GM19438 (cell line): ENCODE measurements at regions not wholly inside any gene's neighbourhood (a gene's known extent, or its start where the extent isn't known, plus 50 kb on each side); places are given as distances from the start of the nearest gene placed in this dataset.
"Not testable (repeated sequence)": the region's sequence is repeated elsewhere in the genome, so short reads cannot be mapped to it uniquely, and the experiment has no call there.

Experiments used
- ATAC-seq: cut with Tn5 transposase; IDR thresholded peaks from one replicate; pipeline ENCODE4 v1.9.1; 2021; ENCODE audit warnings: low read depth; ENCODE audit not compliant: unreplicated experiment

DNA sequence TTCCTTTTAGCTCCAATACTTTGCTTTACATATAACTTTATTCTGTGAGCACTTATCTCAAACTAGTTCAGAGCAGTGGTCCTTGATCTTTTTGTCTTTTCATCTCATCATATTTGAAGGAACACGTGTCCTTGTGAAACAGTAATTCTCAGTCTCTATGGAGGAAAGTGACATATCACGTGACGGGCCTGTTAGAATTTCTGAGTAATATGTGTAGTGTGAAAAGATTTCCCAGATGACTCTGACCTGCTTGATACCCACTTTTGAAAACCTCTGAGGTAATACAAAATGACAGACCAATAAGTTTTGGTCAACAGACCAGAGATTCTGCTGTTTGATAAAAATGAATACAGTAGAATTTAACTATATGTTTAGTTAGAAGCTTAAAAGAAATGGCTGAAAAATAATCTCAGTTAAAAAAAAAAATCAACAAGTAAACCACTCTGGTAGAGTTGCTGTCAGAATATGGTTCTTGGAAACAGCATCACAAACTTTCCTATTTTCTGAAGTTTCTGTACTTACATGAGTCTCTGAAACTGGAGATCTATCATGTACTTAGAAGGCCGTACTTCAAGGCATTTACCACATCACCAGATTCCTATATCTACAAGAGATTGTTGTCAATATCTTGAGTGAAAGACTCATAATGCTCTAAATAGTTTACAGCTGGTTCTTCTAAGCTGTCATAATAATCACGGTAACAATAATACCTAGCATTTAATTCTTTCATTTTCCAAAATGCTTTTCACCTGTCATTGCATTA is 590.2 kb upstream of the TBL1XR1 start:
- ATAC-seq = no peak

GRCh38 chr3:177789500-177789899 is 592.2 kb upstream of the TBL1XR1 start:
- ATAC-seq = no peak

DNA sequence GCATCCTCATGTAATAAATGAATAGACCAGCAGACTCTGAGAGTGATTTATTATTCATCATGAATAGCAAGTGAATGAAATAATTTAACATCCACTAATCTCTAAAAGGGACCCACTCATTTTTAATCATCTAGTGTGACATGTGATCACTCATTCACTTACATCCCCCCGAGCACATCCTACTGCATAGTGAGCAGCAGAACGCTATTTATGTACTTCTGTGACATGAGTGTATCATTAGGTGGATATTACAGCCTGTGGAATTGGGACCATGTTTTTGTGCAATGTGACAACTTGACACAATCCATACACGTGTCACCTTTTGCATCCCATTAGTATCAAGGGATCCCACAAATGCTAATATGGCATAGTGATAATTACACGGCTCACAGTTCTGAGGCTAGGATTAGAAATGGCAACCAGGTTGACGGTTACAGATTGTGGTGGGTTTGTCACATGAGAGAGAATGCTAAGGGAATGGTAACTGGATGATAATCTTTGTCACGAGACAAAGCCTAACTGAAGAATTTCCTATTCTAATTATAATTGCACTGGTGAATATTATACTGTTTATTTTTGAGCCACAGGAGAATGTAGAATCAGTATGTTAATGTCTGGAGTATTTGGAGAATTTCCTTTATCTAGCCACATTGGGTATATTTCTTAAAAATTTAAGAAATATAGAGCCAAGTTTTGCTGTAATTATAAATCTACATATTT is 595.2 kb upstream of the TBL1XR1 start:
- no peak for ATAC-seq

GRCh38 chr3:177793451-177793850 is 596.2 kb upstream of the TBL1XR1 start:
- ATAC-seq = no peak

- ATAC-seq = no peak
These were observed 597.9 kb upstream of the TBL1XR1 start for GRCh38 chr3:177795216-177795615.

DNA sequence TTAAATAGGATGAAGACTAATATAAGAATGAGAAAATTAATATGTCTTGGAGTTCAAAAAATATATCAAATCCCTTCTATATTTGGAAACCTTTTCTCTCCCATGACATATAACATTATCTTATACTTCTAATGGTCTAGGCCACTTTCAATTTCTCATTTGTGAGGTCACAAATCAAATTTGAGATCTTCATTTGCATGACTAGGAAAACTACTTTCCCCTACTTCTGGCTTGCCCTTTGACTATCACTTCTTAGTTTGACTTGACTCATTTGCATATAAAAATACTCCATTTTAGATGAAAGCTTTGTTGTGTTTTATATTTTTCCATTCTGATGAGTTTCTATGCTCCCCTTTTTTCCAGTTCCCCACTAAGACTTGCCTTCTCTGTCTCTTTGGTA is 598.6 kb upstream of the TBL1XR1 start:
- ATAC-seq = no peak

- not testable (repeated sequence) for ATAC-seq
These were observed 602.9 kb upstream of the TBL1XR1 start for GRCh38 chr3:177800147-177800546.

GRCh38 chr3:177800561-177800960 is 603.3 kb upstream of the TBL1XR1 start:
- ATAC-seq = no peak

GRCh38 chr3:177802151-177802900 is 605.0 kb upstream of the TBL1XR1 start:
- ATAC-seq = no peak

DNA sequence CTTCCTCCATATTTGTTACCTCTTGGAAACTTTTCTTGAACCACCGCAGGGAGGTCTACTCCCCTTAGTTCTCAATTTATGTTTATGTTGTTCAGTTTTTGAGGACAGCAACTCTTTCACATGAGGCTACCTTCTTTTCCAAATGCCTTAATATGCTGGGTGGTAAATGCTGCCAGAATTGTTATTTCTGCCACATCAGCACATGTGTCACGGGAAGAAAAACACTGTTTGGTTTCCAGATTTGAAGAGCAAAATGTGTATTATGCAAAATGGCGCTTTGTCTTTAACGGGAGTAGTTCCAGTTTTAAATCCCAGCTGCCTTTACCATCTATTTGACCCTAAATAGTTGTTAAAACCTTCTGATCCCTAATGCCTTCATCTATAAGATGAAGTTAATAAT is 606.2 kb upstream of the TBL1XR1 start:
- no peak for ATAC-seq

- no peak for ATAC-seq
These were observed 606.8 kb upstream of the TBL1XR1 start for GRCh38 chr3:177804032-177804431.

DNA sequence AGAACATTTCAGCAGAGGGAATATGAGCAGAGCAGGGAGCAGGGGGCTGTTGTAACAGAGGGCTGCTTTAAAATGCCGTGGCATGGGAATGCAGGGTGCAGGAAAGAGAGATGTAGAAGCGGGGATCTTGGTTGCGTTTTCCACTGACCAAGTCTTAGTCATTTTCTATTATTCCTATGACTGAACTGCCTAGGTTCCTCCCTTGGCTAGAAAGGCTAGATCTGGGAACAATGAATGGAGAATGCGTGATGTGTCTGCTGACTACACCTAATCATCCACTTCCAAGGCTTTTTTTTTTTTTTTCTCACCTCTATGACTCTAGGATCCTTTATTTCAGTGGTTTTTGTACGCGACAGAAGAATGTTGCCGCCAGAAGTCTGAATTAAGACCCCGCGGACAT is 607.4 kb upstream of the TBL1XR1 start:
- no peak for ATAC-seq

DNA sequence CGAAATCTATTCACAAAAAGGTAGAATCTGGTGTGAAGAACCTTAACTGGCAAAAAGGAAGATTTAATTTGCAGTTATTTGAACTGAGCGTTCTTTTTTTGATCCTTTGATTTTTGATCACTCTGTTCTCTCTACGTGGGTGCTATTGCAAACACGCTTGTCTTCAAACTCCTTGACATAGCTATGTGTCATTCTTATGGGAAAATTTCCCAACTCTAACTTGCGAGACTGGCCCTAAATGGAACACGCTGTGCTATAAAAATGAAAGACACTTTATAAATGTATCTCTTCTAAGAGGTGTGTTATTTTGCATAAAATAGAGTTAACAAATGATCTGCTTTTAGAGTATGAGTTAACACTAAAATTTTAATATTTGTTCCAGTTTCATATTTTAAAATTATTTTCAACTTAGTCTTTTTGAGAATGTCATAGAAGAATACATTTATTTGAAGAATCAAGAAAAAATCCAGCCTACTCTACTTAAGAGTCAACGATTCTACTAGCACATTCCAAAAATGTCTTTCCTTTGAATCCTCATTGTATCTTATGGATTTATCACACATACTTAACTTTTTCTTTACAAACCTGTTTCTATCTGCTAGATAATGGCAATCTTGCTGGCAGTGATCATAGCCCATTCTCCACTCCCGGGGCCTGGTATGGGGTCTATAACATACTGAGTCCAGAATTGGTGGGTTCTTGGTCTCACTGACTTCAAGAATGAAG is 610.0 kb upstream of the TBL1XR1 start:
- ATAC-seq = no peak

GRCh38 chr3:177808928-177809478 is 611.7 kb upstream of the TBL1XR1 start:
- not testable (repeated sequence) for ATAC-seq

GRCh38 chr3:177810162-177810623 is 612.9 kb upstream of the TBL1XR1 start:
- ATAC-seq = no peak

- no peak for ATAC-seq
These were observed 613.8 kb upstream of the TBL1XR1 start for GRCh38 chr3:177811112-177811511.

- ATAC-seq = no peak
These were observed 614.6 kb upstream of the TBL1XR1 start for GRCh38 chr3:177811835-177812234.

GRCh38 chr3:177812492-177812891 is 615.2 kb upstream of the TBL1XR1 start:
- ATAC-seq = no peak

GRCh38 chr3:177813322-177813721 is 616.0 kb upstream of the TBL1XR1 start:
- ATAC-seq = no peak

DNA sequence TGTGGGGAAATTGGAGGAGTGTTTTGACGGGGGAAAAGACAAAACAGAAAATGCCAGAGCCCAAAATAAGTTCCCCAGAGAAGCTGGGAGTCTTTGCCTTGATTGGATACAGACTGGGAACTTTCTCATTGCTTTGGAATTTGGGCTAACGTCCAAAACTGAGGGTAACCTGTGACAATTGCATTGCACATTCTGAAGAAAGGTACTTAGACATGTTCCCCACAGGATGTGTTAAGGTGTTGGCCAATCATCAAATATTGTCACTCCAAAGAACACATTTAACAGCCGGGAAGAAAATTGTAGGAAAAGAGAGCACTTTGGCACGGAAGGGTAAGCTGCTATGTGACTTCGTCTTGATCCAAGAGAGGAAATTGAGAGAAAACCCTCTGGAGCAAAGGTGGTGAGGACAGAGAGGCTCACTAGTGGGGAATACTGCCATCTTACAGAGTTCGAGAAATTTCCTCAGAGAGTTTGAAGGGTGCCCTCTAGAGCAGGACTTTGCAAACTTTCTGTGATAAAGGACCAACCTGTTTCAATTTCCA is 619.5 kb upstream of the TBL1XR1 start:
- no peak for ATAC-seq
